Keratinocyte (primary cell): ENCODE measurements at regions not wholly inside any gene's neighbourhood (a gene's known extent, or its start where the extent isn't known, plus 50 kb on each side); places are given as distances from the start of the nearest gene placed in this dataset.

ENCODE experiments used
- DNase-seq: peaks from one replicate; pipeline ENCODE4 v3.0.0-alpha.2; 2011; ENCODE audit warnings: low read depth, missing footprints, low spot score
- FAIRE-seq: peaks from 2 replicates; lab custom pipeline; 2011; peaks lifted over from hg19 to GRCh38; lab: Jason Lieb, UNC
- H2AFZ ChIP-seq: 2 replicates; pipeline ENCODE4 v1.6.0; 2012; ENCODE audit warnings: low read length, control low read depth, inconsistent platforms; ENCODE audit not compliant: control insufficient read depth
- H3K27ac ChIP-seq: 2 replicates; pipeline ENCODE4 v1.5.1; 2011; ENCODE audit warnings: low read length; ENCODE audit not compliant: control insufficient read depth, insufficient read depth
- H3K27me3 ChIP-seq: 3 replicates; pipeline ENCODE4 v1.6.0; 2011; ENCODE audit warnings: low read length; ENCODE audit not compliant: control insufficient read depth, insufficient read depth; ENCODE audit errors: extremely low read depth
- H3K36me3 ChIP-seq, 2 experiments: 2 replicates in 1 of 2; 3 replicates in 1 of 2; pipeline ENCODE4 v1.5.1; 2011; ENCODE audit warnings: low read length in 2 of 2, mild to moderate bottlenecking in 1 of 2; ENCODE audit not compliant: control insufficient read depth in 2 of 2, insufficient read depth in 2 of 2; ENCODE audit errors: extremely low read depth in 1 of 2
- H3K4me1 ChIP-seq: 3 replicates; pipeline ENCODE4 v1.5.1; 2011; ENCODE audit warnings: low read length; ENCODE audit not compliant: control insufficient read depth, insufficient read depth; ENCODE audit errors: extremely low read depth
- H3K4me2 ChIP-seq: 3 replicates; pipeline ENCODE4 v1.6.0; 2011; ENCODE audit warnings: low read depth, low read length; ENCODE audit not compliant: control insufficient read depth, insufficient read depth; ENCODE audit errors: extremely low read depth
- H3K4me3 ChIP-seq, 3 experiments: fragments of 200-600 bp in 1 of 3; sonication (generic) in 1 of 3; 2 replicates in 2 of 3; 3 replicates in 1 of 3; pipeline ENCODE4 v1.5.1; 2011 to 2016; ENCODE audit warnings: low read length in 3 of 3, mild to moderate bottlenecking in 3 of 3, control low read depth in 2 of 3, inconsistent platforms in 1 of 3, low read depth in 1 of 3, mixed read lengths in 1 of 3, mixed run types in 1 of 3, moderate library complexity in 1 of 3; ENCODE audit not compliant: control insufficient read depth in 2 of 3, insufficient read depth in 2 of 3; ENCODE audit errors: extremely low read depth in 1 of 3
- H3K79me2 ChIP-seq: 2 replicates; pipeline ENCODE4 v1.6.0; 2012; ENCODE audit warnings: low read length; ENCODE audit not compliant: control insufficient read depth, insufficient read depth
- H3K9ac ChIP-seq: 3 replicates; pipeline ENCODE4 v1.6.0; 2011; ENCODE audit warnings: low read length; ENCODE audit not compliant: control insufficient read depth, insufficient read depth; ENCODE audit errors: extremely low read depth
- H3K9me1 ChIP-seq: 3 replicates; pipeline ENCODE4 v1.6.0; 2011; ENCODE audit warnings: low read length; ENCODE audit not compliant: control insufficient read depth, insufficient read depth; ENCODE audit errors: extremely low read depth
- H3K9me3 ChIP-seq: 2 replicates; pipeline ENCODE4 v1.5.1; 2012; ENCODE audit warnings: low read depth, low read length; ENCODE audit not compliant: control insufficient read depth
- H4K20me1 ChIP-seq: 3 replicates; pipeline ENCODE4 v1.6.0; 2011; ENCODE audit warnings: low read length; ENCODE audit not compliant: control insufficient read depth, insufficient read depth; ENCODE audit errors: extremely low read depth
- EZH2 ChIP-seq: IDR thresholded peaks from one replicate; pipeline ENCODE4 v1.6.1; 2012; ENCODE audit warnings: inconsistent platforms, mild to moderate bottlenecking, low read length, moderate library complexity
- dilution Hi-C: fragments of 300-500 bp; cut with MboI; formaldehyde crosslinking; loops from one replicate; pipeline ENCODE4 v1.7.0; 2020; ENCODE audit warnings: low sequenced_read_pairs; ENCODE audit not compliant: extremely low pct_ligation_motif_present
- TF ChIP-seq, protein P1 (sequence below), 3 experiments: IDR thresholded peaks in 1 of 3; conservative IDR thresholded peaks in 1 of 3; optimal IDR thresholded peaks in 1 of 3; 2 replicates in 2 of 3; 3 replicates in 1 of 3; pipeline versions ENCODE3 to v1.5.1; 2011; ENCODE audit warnings: low read length in 3 of 3, mild to moderate bottlenecking in 3 of 3, moderate library complexity in 2 of 3, control low read depth in 1 of 3, inconsistent platforms in 1 of 3; ENCODE audit not compliant: insufficient read depth in 2 of 3; ENCODE audit errors: extremely low read depth in 1 of 3

GRCh38 chr1:90494748-90495282 lies 222.3 kb downstream of the BARHL2 start:
- Histone ChIP-seq H3K9me1 (no peaks in the 10 kb centered on the region), H3K27me3 (peaks cover 3% of the 10 kb centered on the region), H2AFZ (no peak overlapping the region), H3K27ac (no peak overlapping the region), H4K20me1 (no peaks in the 10 kb centered on the region), H3K9me3 (no peaks in the 10 kb centered on the region), H3K4me1 (no peaks in the 10 kb centered on the region), H3K9ac (no peak overlapping the region), H3K36me3 (no peaks in the 10 kb centered on the region), H3K4me3 (no peak overlapping the region), H3K79me2 (no peaks in the 10 kb centered on the region), H3K4me2 (no peak overlapping the region)
- DNase-seq (no peak), FAIRE-seq (no peak)
- dilution Hi-C loops = no loop called here
- TF ChIP-seq EZH2 = no peak
- TF ChIP-seq, protein P1, sequence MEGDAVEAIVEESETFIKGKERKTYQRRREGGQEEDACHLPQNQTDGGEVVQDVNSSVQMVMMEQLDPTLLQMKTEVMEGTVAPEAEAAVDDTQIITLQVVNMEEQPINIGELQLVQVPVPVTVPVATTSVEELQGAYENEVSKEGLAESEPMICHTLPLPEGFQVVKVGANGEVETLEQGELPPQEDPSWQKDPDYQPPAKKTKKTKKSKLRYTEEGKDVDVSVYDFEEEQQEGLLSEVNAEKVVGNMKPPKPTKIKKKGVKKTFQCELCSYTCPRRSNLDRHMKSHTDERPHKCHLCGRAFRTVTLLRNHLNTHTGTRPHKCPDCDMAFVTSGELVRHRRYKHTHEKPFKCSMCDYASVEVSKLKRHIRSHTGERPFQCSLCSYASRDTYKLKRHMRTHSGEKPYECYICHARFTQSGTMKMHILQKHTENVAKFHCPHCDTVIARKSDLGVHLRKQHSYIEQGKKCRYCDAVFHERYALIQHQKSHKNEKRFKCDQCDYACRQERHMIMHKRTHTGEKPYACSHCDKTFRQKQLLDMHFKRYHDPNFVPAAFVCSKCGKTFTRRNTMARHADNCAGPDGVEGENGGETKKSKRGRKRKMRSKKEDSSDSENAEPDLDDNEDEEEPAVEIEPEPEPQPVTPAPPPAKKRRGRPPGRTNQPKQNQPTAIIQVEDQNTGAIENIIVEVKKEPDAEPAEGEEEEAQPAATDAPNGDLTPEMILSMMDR (optimal IDR thresholded peaks at IDR 0.05 in 1 of 3, IDR thresholded peaks at IDR 0.05 in 1 of 3, conservative IDR thresholded peaks at IDR 0.05 in 1 of 3; ENCODE audit: extremely low read depth in 1 of 3, insufficient read depth in 2 of 3, low read length in 3 of 3) = no peak

- no peak overlapping the region for H3K4me3 ChIP-seq
- H3K79me2 ChIP-seq = no peaks in the 10 kb centered on the region
- no peaks in the 10 kb centered on the region for H3K36me3 ChIP-seq
- no peak for DNase-seq
- no peaks in the 10 kb centered on the region for H3K27me3 ChIP-seq
- no peak overlapping the region for H3K27ac ChIP-seq
- no peak for TF ChIP-seq EZH2
- TF ChIP-seq, protein P1 (optimal IDR thresholded peaks at IDR 0.05 in 1 of 3, IDR thresholded peaks at IDR 0.05 in 1 of 3, conservative IDR thresholded peaks at IDR 0.05 in 1 of 3; ENCODE audit: extremely low read depth in 1 of 3, insufficient read depth in 2 of 3, low read length in 3 of 3) = no peak
- H3K9me3 ChIP-seq = no peaks in the 10 kb centered on the region
- H3K9me1 ChIP-seq = no peaks in the 10 kb centered on the region
- dilution Hi-C loops = no loop called here
- H4K20me1 ChIP-seq = no peaks in the 10 kb centered on the region
- no peaks in the 10 kb centered on the region for H3K4me1 ChIP-seq
- H2AFZ ChIP-seq = no peak overlapping the region
- FAIRE-seq = no peak
- H3K9ac ChIP-seq = no peak overlapping the region
- H3K4me2 ChIP-seq = no peak overlapping the region
These were observed 228.7 kb downstream of the BARHL2 start for GRCh38 chr1:90488451-90488850.
